B cell (primary cell): ENCODE measurements at regions not wholly inside any gene's neighbourhood (a gene's known extent, or its start where the extent isn't known, plus 50 kb on each side); places are given as distances from the start of the nearest gene placed in this dataset.

ENCODE experiments used
- CTCF ChIP-seq: fragments of 200-600 bp; IDR thresholded peaks from one replicate; pipeline ENCODE4 v1.8.0; 2022; ENCODE audit warnings: antibody characterized with exemption, mild to moderate bottlenecking
- EZH2 ChIP-seq: IDR thresholded peaks from 2 replicates; pipeline ENCODE4 v1.6.1; 2012; ENCODE audit warnings: borderline replicate concordance, low read depth, mild to moderate bottlenecking, moderate library complexity, low read length; ENCODE audit not compliant: insufficient read depth, poor library complexity, severe bottlenecking

GRCh38 chr10:60703266-60704041 is 74.8 kb upstream of the CDK1 start:
- TF ChIP-seq EZH2 (no peak), CTCF (no peak)
